ENCODE measurements at regions not wholly inside any gene's neighbourhood (a gene's known extent, or its start where the extent isn't known, plus 50 kb on each side); places are given as distances from the start of the nearest gene placed in this dataset.

DNA sequence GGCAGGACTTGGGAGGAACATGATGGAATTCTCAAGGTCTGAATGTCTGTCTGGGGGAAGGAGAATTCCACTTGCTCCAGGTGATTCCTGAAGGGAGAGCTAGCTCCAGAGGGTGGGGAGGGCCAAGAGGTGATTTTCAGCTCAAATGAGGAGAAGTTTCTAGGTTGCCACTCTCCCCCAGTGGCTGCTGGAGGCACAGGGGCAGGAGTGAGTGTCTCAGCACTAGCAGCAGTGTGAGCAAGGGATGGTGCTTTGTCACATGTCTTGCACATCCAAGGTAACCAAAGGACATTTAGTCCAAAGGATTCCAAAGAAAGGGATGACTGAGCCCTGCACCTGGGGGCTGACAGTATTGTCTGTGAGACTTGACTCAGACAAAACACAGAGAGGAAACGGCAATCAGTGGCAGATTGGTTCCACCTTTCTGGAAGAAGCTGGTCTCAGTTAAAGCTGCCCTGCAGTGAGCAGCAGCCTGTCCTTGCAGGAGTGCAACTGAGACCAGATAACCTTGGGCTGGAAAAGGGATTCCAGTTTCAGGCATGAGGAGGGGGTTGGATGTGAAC lies 51.2 kb upstream of the PCBD1 start:
- DNase-seq: no peak

DNA sequence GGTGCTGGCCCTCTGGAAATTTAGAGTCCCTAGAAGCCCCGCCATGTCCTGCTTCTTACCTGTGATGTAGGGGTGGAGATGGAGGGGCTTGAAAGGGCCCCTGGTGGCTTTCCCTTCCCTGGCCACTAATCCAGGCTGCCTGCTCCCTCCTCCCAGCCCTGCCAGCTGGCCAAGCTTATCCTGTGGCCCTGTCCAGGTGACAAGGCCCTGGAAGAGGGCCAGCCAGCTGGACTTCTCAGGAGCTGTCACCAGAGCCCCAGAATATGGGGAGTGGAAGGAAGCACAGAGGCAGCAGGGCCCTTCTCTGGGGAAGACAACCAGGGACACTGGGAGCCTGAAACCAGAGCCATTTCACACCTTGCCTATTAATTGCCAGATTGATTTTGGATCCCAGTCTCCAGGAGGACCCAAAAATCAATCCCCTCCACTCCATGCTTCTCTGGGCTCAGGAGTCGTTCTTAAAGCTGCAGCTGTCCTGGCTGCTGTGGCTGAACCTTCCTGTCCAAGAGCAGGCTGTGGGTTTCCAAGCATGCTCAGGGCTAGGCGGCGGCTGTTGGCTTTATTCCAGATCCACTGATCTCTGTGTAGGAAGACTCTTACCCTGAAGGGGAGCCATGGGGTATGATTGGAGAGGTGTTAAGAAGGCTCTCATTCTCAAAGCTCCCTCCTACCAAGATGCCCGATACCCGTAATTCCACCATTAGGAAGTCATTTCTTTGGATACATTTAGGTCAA lies 52.6 kb upstream of the PCBD1 start:
- no peak for DNase-seq

DNA sequence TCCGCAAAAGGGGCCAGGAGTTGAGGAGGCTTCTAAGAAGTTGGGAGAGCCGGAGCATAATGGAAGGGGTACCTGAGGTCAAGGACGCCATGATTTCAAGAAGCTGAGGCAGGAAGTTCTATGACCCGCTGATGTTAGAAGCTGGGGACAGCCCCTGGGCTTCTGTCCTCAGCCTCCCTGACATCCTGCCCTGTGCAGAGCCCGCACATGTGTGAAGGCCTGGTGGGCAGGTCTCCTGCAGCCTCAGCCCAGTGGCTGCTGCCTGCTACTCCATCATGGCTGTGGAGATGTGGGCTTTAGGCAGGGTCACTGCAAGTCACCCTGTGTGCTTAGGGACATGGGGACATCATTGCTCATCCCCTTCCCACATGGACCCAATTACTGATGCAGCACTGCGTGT lies 53.8 kb upstream of the PCBD1 start:
- no peak for DNase-seq

DNA sequence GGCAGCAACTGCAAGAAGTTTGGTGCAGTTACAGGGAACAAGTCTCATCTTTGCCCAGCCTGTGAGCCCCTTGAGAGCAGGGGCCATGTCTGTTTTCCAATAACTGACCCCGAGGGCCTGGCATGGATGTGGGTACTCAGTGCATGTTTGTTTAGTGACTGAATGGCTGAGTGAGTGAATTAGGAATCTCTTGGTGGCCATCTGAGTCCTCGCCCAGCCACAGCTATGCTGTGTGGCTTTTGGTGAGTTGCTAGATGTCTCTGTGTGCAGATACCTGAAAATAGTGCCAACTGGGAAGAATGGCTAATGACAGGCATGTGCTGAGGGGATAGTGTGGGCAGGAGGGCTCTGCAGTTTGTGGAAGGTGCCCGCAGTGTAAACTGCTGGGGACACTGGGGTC lies 54.4 kb upstream of the PCBD1 start:
- DNase-seq: no peak

- no peak for DNase-seq
These were observed 54.9 kb upstream of the PCBD1 start for GRCh38 chr10:70943249-70943648.

- no peak for DNase-seq
These were observed 55.6 kb upstream of the PCBD1 start for GRCh38 chr10:70943841-70944466.

GRCh38 chr10:70950037-70950436 lies 61.7 kb upstream of the PCBD1 start:
- DNase-seq: no peak

GRCh38 chr10:70950801-70951200 lies 62.4 kb upstream of the PCBD1 start:
- DNase-seq: no peak

GRCh38 chr10:70952401-70952800 lies 64.0 kb upstream of the PCBD1 start:
- no peak for DNase-seq

DNA sequence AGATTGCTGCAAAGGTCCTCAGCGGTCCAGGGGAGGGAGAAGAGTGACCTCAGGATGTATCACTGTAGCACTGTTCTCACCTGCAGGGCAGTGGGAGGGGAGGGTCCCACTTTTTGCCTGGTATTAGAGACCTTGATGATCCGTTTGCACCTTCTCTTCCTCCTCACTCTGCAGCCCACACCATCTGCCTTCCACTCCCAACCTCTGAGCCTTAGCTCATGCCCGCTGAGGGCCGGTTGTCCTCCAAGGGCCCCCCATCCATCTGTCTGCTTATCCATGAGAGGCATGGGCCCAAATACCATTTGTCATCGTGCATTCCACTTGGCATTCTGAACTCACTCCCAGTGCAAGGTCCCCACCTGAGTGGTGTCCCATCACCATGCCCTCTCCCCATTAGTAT lies 64.6 kb upstream of the PCBD1 start:
- DNase-seq: no peak

GRCh38 chr10:70954381-70955176 lies 66.2 kb upstream of the PCBD1 start:
- no peak for DNase-seq

DNA sequence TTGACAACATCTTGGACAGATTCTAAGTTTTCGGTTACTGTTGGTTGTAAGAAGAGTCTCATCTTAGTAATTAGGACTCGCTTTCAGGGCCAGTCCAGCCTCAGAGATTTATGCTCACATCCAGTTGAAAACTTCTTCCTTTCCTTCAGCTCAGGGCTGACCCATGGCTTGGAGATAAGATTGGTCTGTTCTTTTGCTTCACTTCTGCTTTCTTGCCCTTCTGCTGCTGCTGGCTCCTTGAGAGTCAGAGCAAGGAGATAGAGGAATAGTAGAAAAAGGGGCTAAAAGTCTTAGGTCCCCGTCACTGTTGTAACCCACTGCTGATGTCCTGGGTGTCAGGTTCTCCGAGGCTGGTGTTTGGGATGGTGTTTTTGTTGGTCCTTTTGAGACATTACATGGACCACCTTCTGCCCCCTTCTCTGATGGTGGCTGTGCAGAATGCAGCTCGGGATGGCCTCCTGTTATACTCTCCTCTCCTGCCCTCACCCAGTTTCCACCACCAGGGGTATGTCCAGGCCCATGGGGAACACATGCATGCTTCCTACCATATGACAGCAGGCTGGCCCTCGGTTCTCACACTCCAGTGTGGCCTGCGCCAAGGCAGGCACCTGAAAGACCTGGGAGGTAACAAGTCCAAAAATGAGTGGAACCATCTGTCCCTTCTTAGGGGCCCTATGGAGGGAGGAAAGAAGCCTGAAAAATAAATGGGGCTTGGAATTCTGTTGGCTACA lies 67.8 kb upstream of the PCBD1 start:
- DNase-seq: peak; percentile 63

GRCh38 chr10:70958396-70958795 lies 70.0 kb upstream of the PCBD1 start:
- no peak for DNase-seq

- DNase-seq: no peak
These were observed 72.0 kb upstream of the PCBD1 start for GRCh38 chr10:70960316-70960715.

GRCh38 chr10:70960783-70961570 lies 72.6 kb upstream of the PCBD1 start:
- DNase-seq: no peak

DNA sequence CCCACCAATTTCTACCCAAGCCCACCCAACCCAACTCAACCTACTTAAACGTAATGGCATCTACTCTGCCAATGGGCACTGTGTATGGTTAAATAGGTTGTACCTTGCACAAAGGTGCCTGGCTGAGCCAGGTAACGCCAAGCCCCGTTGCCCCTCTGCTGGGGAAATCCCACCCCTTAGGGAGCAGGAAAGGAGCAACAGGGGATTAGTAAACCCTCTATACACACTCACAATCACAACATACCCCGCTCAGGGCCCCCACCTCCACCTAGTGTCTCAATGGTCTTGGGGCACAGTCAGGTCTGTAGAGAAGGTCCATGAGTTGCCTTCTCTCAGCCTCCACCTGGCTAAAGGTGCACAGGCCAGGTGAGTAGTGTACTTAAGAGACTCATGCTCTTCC lies 74.3 kb upstream of the PCBD1 start:
- DNase-seq: no peak

GRCh38 chr10:70963271-70963670 lies 74.9 kb upstream of the PCBD1 start:
- no peak for DNase-seq

DNA sequence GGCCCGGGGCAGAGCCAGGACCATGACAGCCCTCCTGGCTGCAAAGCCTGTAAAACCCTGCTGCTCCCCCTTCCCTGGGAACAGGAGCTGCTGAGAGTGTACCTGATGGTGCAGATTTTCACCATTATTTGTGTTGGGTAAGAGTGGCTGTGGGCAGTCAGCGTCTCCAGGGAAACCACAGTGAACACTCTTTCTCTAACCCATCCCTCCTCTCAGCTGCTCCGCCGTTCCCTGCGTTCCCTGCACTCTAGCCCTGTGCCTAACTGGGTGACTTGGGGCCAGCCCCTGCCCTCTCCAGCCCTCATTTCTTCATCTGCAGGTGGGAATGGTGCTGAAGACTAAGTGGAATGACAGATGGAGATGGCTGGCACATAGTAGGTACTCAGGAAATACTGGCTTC lies 75.9 kb upstream of the PCBD1 start:
- no peak for DNase-seq

GRCh38 chr10:70964881-70965280 lies 76.5 kb upstream of the PCBD1 start:
- DNase-seq: no peak

GRCh38 chr10:70965566-70965965 lies 77.2 kb upstream of the PCBD1 start:
- DNase-seq: no peak

GRCh38 chr10:70966646-70967553 lies 78.5 kb upstream of the PCBD1 start:
- no peak for DNase-seq

Measured in islet precursor cell (in vitro differentiated cells).